Kidney glomerular epithelial cell (primary cell): ENCODE measurements at regions not wholly inside any gene's neighbourhood (a gene's known extent, or its start where the extent isn't known, plus 50 kb on each side); places are given as distances from the start of the nearest gene placed in this dataset.
"Not testable (repeated sequence)": the region's sequence is repeated elsewhere in the genome, so short reads cannot be mapped to it uniquely, and the experiment has no call there.

ENCODE experiments used
- DNase-seq: peaks from one replicate; lab custom pipeline; 2025; lab: John Stamatoyannopoulos, UW

- DNase-seq, result no peak
Observed at GRCh38 chr20:50449738-50450492, 60.3 kb upstream of the PTPN1 start.

GRCh38 chr20:50450493-50450826 is 59.7 kb upstream of the PTPN1 start:
- DNase-seq, result no peak

- DNase-seq, result peak; percentile 13
Observed at GRCh38 chr20:50450881-50451752, 59.1 kb upstream of the PTPN1 start.

- not testable (repeated sequence) for DNase-seq
Observed at GRCh38 chr20:50451792-50452425, 58.3 kb upstream of the PTPN1 start.

GRCh38 chr20:50453533-50454244 is 56.5 kb upstream of the PTPN1 start:
- DNase-seq, result no peak

- not testable (repeated sequence) for DNase-seq
Observed at GRCh38 chr20:50455245-50455644, 54.9 kb upstream of the PTPN1 start.

GRCh38 chr20:50455656-50456451 is 54.3 kb upstream of the PTPN1 start:
- no peak for DNase-seq

GRCh38 chr20:50456452-50457324 is 53.5 kb upstream of the PTPN1 start:
- no peak for DNase-seq

- peak; percentile 28 for DNase-seq
Observed at GRCh38 chr20:50459124-50459918, 50.9 kb upstream of the PTPN1 start.

- no peak for DNase-seq
Observed at GRCh38 chr20:50460115-50460607, 50.0 kb upstream of the PTPN1 start.
